Liver (tissue), 8 donors: ENCODE measurements at regions not wholly inside any gene's neighbourhood (a gene's known extent, or its start where the extent isn't known, plus 50 kb on each side); places are given as distances from the start of the nearest gene placed in this dataset.

ENCODE experiments used
- DNase-seq: peaks from one replicate; pipeline ENCODE4 v3.0.0-alpha.2; 2017; ENCODE audit warnings: low spot score
- H3K27ac ChIP-seq, 2 donors: one replicate each; pipeline ENCODE4 v1.7.0; 2013; ENCODE audit warnings: inconsistent platforms in 2 of 2, low read length in 2 of 2, control low read depth in 1 of 2, low read depth in 1 of 2, mild to moderate bottlenecking in 1 of 2
- H3K27me3 ChIP-seq, 4 donors: one replicate each; pipeline versions ENCODE4 v1.6.1 to v1.7.0; 2013; ENCODE audit warnings: low read length in 3 of 4, inconsistent platforms in 1 of 4, mild to moderate bottlenecking in 1 of 4, moderate library complexity in 1 of 4; ENCODE audit not compliant: control insufficient read depth in 4 of 4, insufficient read depth in 4 of 4
- H3K36me3 ChIP-seq, 4 donors: one replicate each; pipeline versions ENCODE4 v1.6.1 to v1.7.0; 2013; ENCODE audit warnings: low read length in 3 of 4, mild to moderate bottlenecking in 3 of 4, low read depth in 1 of 4, moderate library complexity in 1 of 4; ENCODE audit not compliant: control insufficient read depth in 4 of 4, insufficient read depth in 3 of 4
- H3K4me1 ChIP-seq, 4 donors: one replicate each; pipeline versions ENCODE4 v1.6.1 to v1.7.0; 2013; ENCODE audit warnings: low read length in 3 of 4, mild to moderate bottlenecking in 3 of 4, moderate library complexity in 1 of 4; ENCODE audit not compliant: control insufficient read depth in 4 of 4, insufficient read depth in 4 of 4
- H3K4me3 ChIP-seq, 3 donors: one replicate each; pipeline versions ENCODE4 v1.6.1 to v1.7.0; 2013; ENCODE audit warnings: low read length in 3 of 3, control low read depth in 1 of 3, low read depth in 1 of 3, mild to moderate bottlenecking in 1 of 3
- H3K9ac ChIP-seq, 2 donors: one replicate each; pipeline ENCODE4 v1.7.0; 2013; ENCODE audit warnings: low read length in 2 of 2, mild to moderate bottlenecking in 2 of 2, moderate library complexity in 2 of 2, control low read depth in 1 of 2, low read depth in 1 of 2
- H3K9me3 ChIP-seq, 4 donors: one replicate each; pipeline versions ENCODE4 v1.6.1 to v1.7.0; 2013; ENCODE audit warnings: low read length in 3 of 4; ENCODE audit not compliant: control insufficient read depth in 4 of 4
- EGR1 ChIP-seq, 2 donors: IDR thresholded peaks; 2 replicates each; pipeline ENCODE4 v1.6.1; 2016 to 2018; ENCODE audit warnings: antibody characterized with exemption in 2 of 2, low read depth in 2 of 2
- FOXA1 ChIP-seq: IDR thresholded peaks from 2 replicates; pipeline ENCODE4 v1.6.1; 2016; ENCODE audit warnings: antibody characterized with exemption
- FOXA2 ChIP-seq: IDR thresholded peaks from 2 replicates; pipeline ENCODE4 v1.6.1; 2016; ENCODE audit warnings: antibody characterized with exemption
- GABPA ChIP-seq, 2 donors: IDR thresholded peaks in 1 of 2; conservative IDR thresholded peaks in 1 of 2; 2 replicates each; pipeline ENCODE4 v1.6.1; 2016; ENCODE audit warnings: antibody characterized with exemption in 2 of 2, mild to moderate bottlenecking in 1 of 2, moderate library complexity in 1 of 2
- HNF4A ChIP-seq, 2 donors: conservative IDR thresholded peaks; 2 replicates each; pipeline ENCODE4 v1.6.1; 2016; ENCODE audit warnings: antibody characterized with exemption in 2 of 2, mild to moderate bottlenecking in 2 of 2
- HNF4G ChIP-seq: IDR thresholded peaks from 2 replicates; pipeline ENCODE4 v1.6.1; 2016; ENCODE audit warnings: antibody characterized with exemption
- JUND ChIP-seq, 2 donors: IDR thresholded peaks; 2 replicates each; pipeline ENCODE4 v1.6.1; 2016; ENCODE audit warnings: antibody characterized with exemption in 2 of 2
- RAD21 ChIP-seq, 2 donors: IDR thresholded peaks; 2 replicates each; pipeline ENCODE4 v1.6.1; 2016; ENCODE audit warnings: antibody characterized with exemption in 2 of 2, mild to moderate bottlenecking in 2 of 2
- RXRA ChIP-seq, 2 donors: IDR thresholded peaks; 2 replicates each; pipeline ENCODE4 v1.6.1; 2017 to 2018; ENCODE audit warnings: antibody characterized with exemption in 2 of 2, mild to moderate bottlenecking in 1 of 2
- SP1 ChIP-seq: IDR thresholded peaks from 2 replicates; pipeline ENCODE4 v1.6.1; 2018; ENCODE audit warnings: antibody characterized with exemption, mild to moderate bottlenecking
- TAF1 ChIP-seq: conservative IDR thresholded peaks from 2 replicates; pipeline ENCODE4 v1.6.1; 2016; ENCODE audit warnings: antibody characterized with exemption, mild to moderate bottlenecking
- YY1 ChIP-seq: IDR thresholded peaks from 2 replicates; pipeline ENCODE4 v1.6.1; 2016; ENCODE audit warnings: antibody characterized with exemption, mild to moderate bottlenecking
- WGBS: extraction: QIAGEN DNeasy Blood & Tissue Kit; methylation state at CpG from one replicate; pipeline ENCODE4 v1.1.7; 2013; 5-methylcytosine and 5-hydroxymethylcytosine counted together
- TF ChIP-seq, protein P1 (sequence below): IDR thresholded peaks from 2 replicates; pipeline ENCODE4 v1.6.1; 2016; ENCODE audit warnings: antibody characterized with exemption, mild to moderate bottlenecking
- TF ChIP-seq, protein P2 (sequence below): IDR thresholded peaks from 2 replicates; pipeline ENCODE4 v1.6.1; 2016; ENCODE audit warnings: antibody characterized with exemption
- TF ChIP-seq, protein P3 (sequence below): IDR thresholded peaks from 2 replicates; pipeline ENCODE4 v1.6.1; 2016; ENCODE audit warnings: antibody characterized with exemption
- TF ChIP-seq, protein P4 (sequence below): fragments of 150-350 bp; IDR thresholded peaks from 2 replicates; pipeline ENCODE4 v1.5.1; 2017; ENCODE audit warnings: improper control_type of control experiment, low read depth, low read length; ENCODE audit not compliant: missing input control
- donor health status: healthy.
- donor health status: healthy.
- donor health status: healthy.
- donor health status: healthy.
- donor health status: healthy.

DNA sequence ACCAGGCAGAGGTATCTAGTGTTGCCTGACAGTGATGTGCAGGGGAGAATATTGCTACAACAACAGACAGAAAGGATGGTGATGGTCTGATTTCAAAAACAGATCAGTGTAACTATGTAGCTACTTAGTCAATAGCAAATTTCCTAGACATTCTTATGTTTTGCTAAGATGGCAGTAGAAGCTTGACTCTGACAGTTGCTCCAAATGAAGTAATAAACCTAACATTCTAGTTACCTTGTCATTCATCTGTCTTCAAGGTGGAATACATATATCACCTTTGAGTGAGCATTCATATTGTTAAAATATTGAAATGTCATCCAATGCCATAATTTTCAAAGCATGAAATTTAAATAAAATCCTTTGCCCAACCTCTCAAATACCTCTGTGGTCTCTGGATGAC, 617.4 kb downstream of the USP25 start:
- no peaks in the 10 kb centered on the region for H3K36me3 ChIP-seq
- H3K4me1 ChIP-seq: no peaks in the 10 kb centered on the region
- TF ChIP-seq GABPA (IDR thresholded peaks at IDR 0.05 in 1 of 2, conservative IDR thresholded peaks at IDR 0.05 in 1 of 2): no peak
- TF ChIP-seq, protein P1, sequence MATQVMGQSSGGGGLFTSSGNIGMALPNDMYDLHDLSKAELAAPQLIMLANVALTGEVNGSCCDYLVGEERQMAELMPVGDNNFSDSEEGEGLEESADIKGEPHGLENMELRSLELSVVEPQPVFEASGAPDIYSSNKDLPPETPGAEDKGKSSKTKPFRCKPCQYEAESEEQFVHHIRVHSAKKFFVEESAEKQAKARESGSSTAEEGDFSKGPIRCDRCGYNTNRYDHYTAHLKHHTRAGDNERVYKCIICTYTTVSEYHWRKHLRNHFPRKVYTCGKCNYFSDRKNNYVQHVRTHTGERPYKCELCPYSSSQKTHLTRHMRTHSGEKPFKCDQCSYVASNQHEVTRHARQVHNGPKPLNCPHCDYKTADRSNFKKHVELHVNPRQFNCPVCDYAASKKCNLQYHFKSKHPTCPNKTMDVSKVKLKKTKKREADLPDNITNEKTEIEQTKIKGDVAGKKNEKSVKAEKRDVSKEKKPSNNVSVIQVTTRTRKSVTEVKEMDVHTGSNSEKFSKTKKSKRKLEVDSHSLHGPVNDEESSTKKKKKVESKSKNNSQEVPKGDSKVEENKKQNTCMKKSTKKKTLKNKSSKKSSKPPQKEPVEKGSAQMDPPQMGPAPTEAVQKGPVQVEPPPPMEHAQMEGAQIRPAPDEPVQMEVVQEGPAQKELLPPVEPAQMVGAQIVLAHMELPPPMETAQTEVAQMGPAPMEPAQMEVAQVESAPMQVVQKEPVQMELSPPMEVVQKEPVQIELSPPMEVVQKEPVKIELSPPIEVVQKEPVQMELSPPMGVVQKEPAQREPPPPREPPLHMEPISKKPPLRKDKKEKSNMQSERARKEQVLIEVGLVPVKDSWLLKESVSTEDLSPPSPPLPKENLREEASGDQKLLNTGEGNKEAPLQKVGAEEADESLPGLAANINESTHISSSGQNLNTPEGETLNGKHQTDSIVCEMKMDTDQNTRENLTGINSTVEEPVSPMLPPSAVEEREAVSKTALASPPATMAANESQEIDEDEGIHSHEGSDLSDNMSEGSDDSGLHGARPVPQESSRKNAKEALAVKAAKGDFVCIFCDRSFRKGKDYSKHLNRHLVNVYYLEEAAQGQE: no peak
- TF ChIP-seq, protein P2, sequence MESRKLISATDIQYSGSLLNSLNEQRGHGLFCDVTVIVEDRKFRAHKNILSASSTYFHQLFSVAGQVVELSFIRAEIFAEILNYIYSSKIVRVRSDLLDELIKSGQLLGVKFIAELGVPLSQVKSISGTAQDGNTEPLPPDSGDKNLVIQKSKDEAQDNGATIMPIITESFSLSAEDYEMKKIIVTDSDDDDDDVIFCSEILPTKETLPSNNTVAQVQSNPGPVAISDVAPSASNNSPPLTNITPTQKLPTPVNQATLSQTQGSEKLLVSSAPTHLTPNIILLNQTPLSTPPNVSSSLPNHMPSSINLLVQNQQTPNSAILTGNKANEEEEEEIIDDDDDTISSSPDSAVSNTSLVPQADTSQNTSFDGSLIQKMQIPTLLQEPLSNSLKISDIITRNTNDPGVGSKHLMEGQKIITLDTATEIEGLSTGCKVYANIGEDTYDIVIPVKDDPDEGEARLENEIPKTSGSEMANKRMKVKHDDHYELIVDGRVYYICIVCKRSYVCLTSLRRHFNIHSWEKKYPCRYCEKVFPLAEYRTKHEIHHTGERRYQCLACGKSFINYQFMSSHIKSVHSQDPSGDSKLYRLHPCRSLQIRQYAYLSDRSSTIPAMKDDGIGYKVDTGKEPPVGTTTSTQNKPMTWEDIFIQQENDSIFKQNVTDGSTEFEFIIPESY: no peak
- TF ChIP-seq JUND (IDR thresholded peaks at IDR 0.05): no peak
- TF ChIP-seq HNF4A (conservative IDR thresholded peaks at IDR 0.05): no peak
- no peak for TF ChIP-seq SP1
- TF ChIP-seq EGR1 (IDR thresholded peaks at IDR 0.05; ENCODE audit: low read depth in 2 of 2): no peak
- no peak for TF ChIP-seq HNF4G
- TF ChIP-seq, protein P3, sequence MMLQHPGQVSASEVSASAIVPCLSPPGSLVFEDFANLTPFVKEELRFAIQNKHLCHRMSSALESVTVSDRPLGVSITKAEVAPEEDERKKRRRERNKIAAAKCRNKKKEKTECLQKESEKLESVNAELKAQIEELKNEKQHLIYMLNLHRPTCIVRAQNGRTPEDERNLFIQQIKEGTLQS: no peak
- no peak for TF ChIP-seq TAF1
- no peak for TF ChIP-seq YY1
- TF ChIP-seq FOXA1: no peak
- no peak for TF ChIP-seq RAD21 (IDR thresholded peaks at IDR 0.05)
- TF ChIP-seq, protein P4, sequence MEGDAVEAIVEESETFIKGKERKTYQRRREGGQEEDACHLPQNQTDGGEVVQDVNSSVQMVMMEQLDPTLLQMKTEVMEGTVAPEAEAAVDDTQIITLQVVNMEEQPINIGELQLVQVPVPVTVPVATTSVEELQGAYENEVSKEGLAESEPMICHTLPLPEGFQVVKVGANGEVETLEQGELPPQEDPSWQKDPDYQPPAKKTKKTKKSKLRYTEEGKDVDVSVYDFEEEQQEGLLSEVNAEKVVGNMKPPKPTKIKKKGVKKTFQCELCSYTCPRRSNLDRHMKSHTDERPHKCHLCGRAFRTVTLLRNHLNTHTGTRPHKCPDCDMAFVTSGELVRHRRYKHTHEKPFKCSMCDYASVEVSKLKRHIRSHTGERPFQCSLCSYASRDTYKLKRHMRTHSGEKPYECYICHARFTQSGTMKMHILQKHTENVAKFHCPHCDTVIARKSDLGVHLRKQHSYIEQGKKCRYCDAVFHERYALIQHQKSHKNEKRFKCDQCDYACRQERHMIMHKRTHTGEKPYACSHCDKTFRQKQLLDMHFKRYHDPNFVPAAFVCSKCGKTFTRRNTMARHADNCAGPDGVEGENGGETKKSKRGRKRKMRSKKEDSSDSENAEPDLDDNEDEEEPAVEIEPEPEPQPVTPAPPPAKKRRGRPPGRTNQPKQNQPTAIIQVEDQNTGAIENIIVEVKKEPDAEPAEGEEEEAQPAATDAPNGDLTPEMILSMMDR: no peak
- H3K27ac ChIP-seq: no peak overlapping the region
- no peaks in the 10 kb centered on the region for H3K27me3 ChIP-seq
- DNase-seq: no peak
- H3K9me3 ChIP-seq: no peaks in the 10 kb centered on the region
- no peak overlapping the region for H3K9ac ChIP-seq
- no peak overlapping the region for H3K4me3 ChIP-seq

DNA sequence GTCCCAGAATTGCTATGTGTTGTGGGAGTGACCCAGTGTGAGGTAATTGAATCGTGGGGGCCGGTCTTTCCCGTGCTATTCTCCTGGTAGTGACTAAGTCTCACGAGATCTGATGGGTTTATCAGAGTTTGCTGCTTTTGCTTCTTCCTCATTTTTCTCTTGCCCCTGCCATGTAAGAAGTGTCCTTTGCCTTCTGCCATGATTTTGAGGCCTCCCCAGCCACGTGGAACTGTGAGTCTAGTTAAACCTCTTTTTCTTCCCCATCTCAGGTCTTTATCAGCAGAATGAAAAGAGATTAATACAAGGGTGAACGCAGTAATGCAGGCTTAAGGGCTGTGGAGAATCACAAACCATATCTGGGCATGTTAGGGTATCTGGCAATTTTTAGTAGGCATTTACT, 624.0 kb downstream of the USP25 start:
- no peak for DNase-seq
- no peak overlapping the region for H3K4me3 ChIP-seq
- WGBS: 92% methylated on average over 6 of the region's 6 CpGs
- H3K4me1 ChIP-seq: no peaks in the 10 kb centered on the region
- H3K27me3 ChIP-seq: no peaks in the 10 kb centered on the region
- no peaks in the 10 kb centered on the region for H3K36me3 ChIP-seq
- H3K9me3 ChIP-seq: no peaks in the 10 kb centered on the region
- no peak overlapping the region for H3K9ac ChIP-seq
- no peak overlapping the region for H3K27ac ChIP-seq
- TF ChIP-seq YY1 (no peak), GABPA (IDR thresholded peaks at IDR 0.05 in 1 of 2, conservative IDR thresholded peaks at IDR 0.05 in 1 of 2) (no peak), FOXA2 (no peak), SP1 (no peak), EGR1 (IDR thresholded peaks at IDR 0.05; ENCODE audit: low read depth in 2 of 2) (no peak), JUND (IDR thresholded peaks at IDR 0.05) (no peak), RAD21 (IDR thresholded peaks at IDR 0.05) (no peak), RXRA (IDR thresholded peaks at IDR 0.05) (no peak)
- TF ChIP-seq, protein P2: no peak
